ENCODE measurements at regions not wholly inside any gene's neighbourhood (a gene's known extent, or its start where the extent isn't known, plus 50 kb on each side); places are given as distances from the start of the nearest gene placed in this dataset.
"Not testable (repeated sequence)": the region's sequence is repeated elsewhere in the genome, so short reads cannot be mapped to it uniquely, and the experiment has no call there.

GRCh38 chr5:83802686-83803085, 82.0 kb upstream of the HAPLN1 start:
- H3K4me3 Mint-ChIP-seq: no peak overlapping the region
- no peaks in the 10 kb centered on the region for H3K27me3 Mint-ChIP-seq (ENCODE audit: low read depth)
- H3K4me1 Mint-ChIP-seq: peaks cover 18% of the 10 kb centered on the region
- no peak overlapping the region for H3K27ac Mint-ChIP-seq (ENCODE audit: unreplicated experiment)
- peaks cover 5% of the 10 kb centered on the region for H3K9me3 Mint-ChIP-seq
- no peak for DNase-seq (ENCODE audit: low read depth, low spot score)
- TF ChIP-seq CTCF (conservative IDR thresholded peaks at IDR 0.05): no peak
- H3K36me3 Mint-ChIP-seq (ENCODE audit: low read depth): no peaks in the 10 kb centered on the region

DNA sequence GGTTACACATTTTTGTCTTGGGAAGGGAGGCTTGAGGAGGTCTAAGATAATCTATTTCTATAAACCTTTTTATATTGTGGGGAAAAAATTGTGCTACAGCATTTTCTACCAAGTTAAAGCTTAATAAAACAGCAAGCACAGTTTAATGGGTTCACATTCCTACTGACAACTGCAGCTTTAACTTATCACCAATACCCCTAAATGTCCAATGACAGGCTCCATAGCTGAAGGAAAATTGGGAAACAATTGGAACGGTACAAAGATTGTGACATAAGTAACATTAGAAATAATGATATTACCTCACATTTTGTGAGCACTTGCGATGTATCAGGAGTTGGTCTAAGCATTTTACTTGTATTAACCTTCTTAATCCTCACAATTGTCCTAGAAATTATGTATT, 79.5 kb upstream of the HAPLN1 start:
- Mint-ChIP-seq H3K4me3 (no peak overlapping the region), H3K27me3 (ENCODE audit: low read depth) (no peaks in the 10 kb centered on the region), H3K4me1 (peaks cover 18% of the 10 kb centered on the region), H3K27ac (ENCODE audit: unreplicated experiment) (no peak overlapping the region), H3K36me3 (ENCODE audit: low read depth) (no peaks in the 10 kb centered on the region), H3K9me3 (peaks cover 6% of the 10 kb centered on the region)
- no peak for DNase-seq (ENCODE audit: low read depth, low spot score)
- no peak for TF ChIP-seq CTCF (conservative IDR thresholded peaks at IDR 0.05)

DNA sequence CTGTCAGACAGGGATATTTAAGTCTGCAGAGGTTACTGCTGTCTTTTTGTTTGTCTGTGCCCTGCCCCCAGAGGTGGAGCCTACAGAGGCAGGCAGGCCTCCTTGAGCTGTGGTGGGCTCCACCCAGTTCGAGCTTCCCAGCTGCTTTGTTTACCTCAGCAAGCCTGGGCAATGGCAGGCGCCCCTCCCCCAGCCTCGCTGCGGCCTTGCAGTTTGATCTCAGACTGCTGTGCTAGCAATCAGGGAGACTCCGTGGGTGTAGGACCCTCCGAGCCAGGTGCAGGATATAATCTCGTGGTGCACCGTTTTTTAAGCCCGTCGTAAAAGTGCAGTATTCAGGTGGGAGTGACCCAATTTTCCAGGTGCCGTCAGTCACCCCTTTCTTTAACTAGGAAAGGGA, 78.4 kb upstream of the HAPLN1 start:
- H3K36me3 Mint-ChIP-seq (ENCODE audit: low read depth); H3K4me3 Mint-ChIP-seq; H3K9me3 Mint-ChIP-seq; H3K27me3 Mint-ChIP-seq (ENCODE audit: low read depth): not testable (repeated sequence)
- H3K4me1 Mint-ChIP-seq: peaks cover 18% of the 10 kb centered on the region
- peak overlapping the region; percentile 88 for H3K27ac Mint-ChIP-seq (ENCODE audit: unreplicated experiment)
- peak; percentile 8 for DNase-seq (ENCODE audit: low read depth, low spot score)

GRCh38 chr5:83789371-83789770, 68.7 kb upstream of the HAPLN1 start:
- H3K36me3 Mint-ChIP-seq (ENCODE audit: low read depth): no peaks in the 10 kb centered on the region
- no peak for DNase-seq (ENCODE audit: low read depth, low spot score)
- peaks cover 3% of the 10 kb centered on the region for H3K9me3 Mint-ChIP-seq
- no peaks in the 10 kb centered on the region for H3K27me3 Mint-ChIP-seq (ENCODE audit: low read depth)
- no peak overlapping the region for H3K27ac Mint-ChIP-seq (ENCODE audit: unreplicated experiment)
- H3K4me1 Mint-ChIP-seq: peaks cover 9% of the 10 kb centered on the region
- H3K4me3 Mint-ChIP-seq: no peak overlapping the region
- no peak for TF ChIP-seq CTCF (conservative IDR thresholded peaks at IDR 0.05)

DNA sequence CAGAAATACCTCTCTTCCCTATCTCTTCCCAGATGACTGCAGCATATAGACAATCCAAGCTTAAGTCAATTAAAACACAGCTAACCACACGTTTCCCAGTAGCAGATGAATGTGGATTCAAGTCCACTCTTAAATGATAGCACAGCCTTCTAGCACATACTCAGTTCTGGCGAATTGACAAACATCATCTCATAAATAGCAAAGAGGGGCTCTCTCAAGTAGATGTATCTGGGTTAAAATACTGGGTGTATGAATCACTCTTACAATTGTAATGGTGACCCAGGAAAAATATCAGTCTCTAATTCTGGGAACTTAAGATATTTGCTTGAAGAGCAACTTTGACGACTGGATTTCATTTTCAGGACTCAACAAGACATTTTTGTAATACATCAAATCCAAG, 67.0 kb upstream of the HAPLN1 start:
- Mint-ChIP-seq H3K4me3 (no peak overlapping the region), H3K36me3 (ENCODE audit: low read depth) (no peaks in the 10 kb centered on the region), H3K9me3 (peaks cover 3% of the 10 kb centered on the region), H3K27me3 (ENCODE audit: low read depth) (no peaks in the 10 kb centered on the region), H3K27ac (ENCODE audit: unreplicated experiment) (no peak overlapping the region), H3K4me1 (peaks cover 9% of the 10 kb centered on the region)
- no peak for TF ChIP-seq CTCF (conservative IDR thresholded peaks at IDR 0.05)
- no peak for DNase-seq (ENCODE audit: low read depth, low spot score)

DNA sequence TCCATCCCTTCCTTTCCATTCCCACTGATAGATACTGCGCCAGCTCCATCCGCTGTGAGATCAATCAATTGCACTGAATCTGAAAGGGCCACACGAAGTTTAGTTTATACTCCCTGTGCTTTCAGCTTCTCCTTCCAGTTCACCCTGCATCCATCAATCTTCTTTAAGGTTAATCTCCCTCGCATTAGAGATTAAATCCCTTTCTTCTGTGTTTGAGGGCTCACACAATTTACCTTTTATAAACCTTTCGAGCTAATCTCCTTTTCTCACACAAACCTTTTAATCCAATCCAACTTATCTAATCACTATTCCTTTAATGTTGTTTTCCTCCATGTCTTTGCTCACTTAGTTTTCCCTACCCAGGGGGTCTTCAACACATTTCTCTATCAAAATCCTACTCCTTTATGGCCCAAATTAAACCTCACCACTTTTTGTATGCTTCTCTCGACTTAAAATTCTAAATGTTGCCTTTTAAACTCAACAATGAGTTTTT, 64.6 kb upstream of the HAPLN1 start:
- no peaks in the 10 kb centered on the region for H3K27me3 Mint-ChIP-seq (ENCODE audit: low read depth)
- TF ChIP-seq CTCF (conservative IDR thresholded peaks at IDR 0.05): no peak
- H3K27ac Mint-ChIP-seq (ENCODE audit: unreplicated experiment): peak overlapping the region; percentile 54
- no peak for DNase-seq (ENCODE audit: low read depth, low spot score)
- no peak overlapping the region for H3K4me3 Mint-ChIP-seq
- peaks cover 9% of the 10 kb centered on the region for H3K4me1 Mint-ChIP-seq
- no peaks in the 10 kb centered on the region for H3K36me3 Mint-ChIP-seq (ENCODE audit: low read depth)
- H3K9me3 Mint-ChIP-seq: no peaks in the 10 kb centered on the region
